ENCODE measurements at regions not wholly inside any gene's neighbourhood (a gene's known extent, or its start where the extent isn't known, plus 50 kb on each side); places are given as distances from the start of the nearest gene placed in this dataset.

GRCh38 chr5:135085133-135085935 lies 51.3 kb upstream of the PITX1 start:
- no peak for DNase-seq

All from NCI-H2029 (cell line).